CD14-positive monocyte (primary cell): ENCODE measurements at regions not wholly inside any gene's neighbourhood (a gene's known extent, or its start where the extent isn't known, plus 50 kb on each side); places are given as distances from the start of the nearest gene placed in this dataset.

Source experiments
- DNase-seq, 3 donors: peaks; one replicate each; pipeline ENCODE4 v3.0.0-alpha.2; 2011 to 2022
- H2AFZ ChIP-seq: 2 replicates; pipeline ENCODE4 v1.6.0; 2012; ENCODE audit warnings: mild to moderate bottlenecking, low read depth, low read length, inconsistent platforms; ENCODE audit not compliant: insufficient read depth, poor library complexity, severe bottlenecking
- H3K27ac ChIP-seq, 2 donors: 1 replicate in 1 of 2; 2 replicates in 1 of 2; pipeline ENCODE4 v1.5.1; 2012 to 2013; ENCODE audit warnings: low read length in 2 of 2, control low read depth in 1 of 2, inconsistent platforms in 1 of 2, low read depth in 1 of 2, mild to moderate bottlenecking in 1 of 2
- H3K27me3 ChIP-seq, 2 donors: one replicate each; pipeline versions ENCODE4 v1.6.0 to v1.6.1; 2011 to 2013; ENCODE audit warnings: low read length in 2 of 2; ENCODE audit not compliant: control insufficient read depth in 2 of 2, insufficient read depth in 2 of 2
- H3K36me3 ChIP-seq, 2 donors: replicated peaks in 1 of 2; 1 replicate in 1 of 2; 2 replicates in 1 of 2; pipeline versions ENCODE4 v1.5.1 to v1.6.1; 2012 to 2013; ENCODE audit warnings: low read length in 2 of 2, control low read depth in 1 of 2, inconsistent platforms in 1 of 2, mild to moderate bottlenecking in 1 of 2; ENCODE audit not compliant: insufficient read depth in 2 of 2, control insufficient read depth in 1 of 2
- H3K4me1 ChIP-seq, 2 donors: 1 replicate in 1 of 2; 2 replicates in 1 of 2; pipeline versions ENCODE4 v1.5.1 to v1.6.1; 2012 to 2013; ENCODE audit warnings: low read length in 2 of 2, control low read depth in 1 of 2, inconsistent platforms in 1 of 2, mild to moderate bottlenecking in 1 of 2, moderate library complexity in 1 of 2; ENCODE audit not compliant: insufficient read depth in 2 of 2, control insufficient read depth in 1 of 2
- H3K4me2 ChIP-seq: replicated peaks from 2 replicates; pipeline ENCODE3; 2012; ENCODE audit warnings: low read length, moderate library complexity, mild to moderate bottlenecking; ENCODE audit not compliant: poor library complexity, severe bottlenecking; ENCODE audit errors: extremely low read depth
- H3K4me3 ChIP-seq, 3 experiments: fragments of 200-600 bp in 1 of 3; sonication (generic) in 1 of 3; replicated peaks in 1 of 3; 1 replicate in 2 of 3; 2 replicates in 1 of 3; pipeline ENCODE4 v1.5.1; 2011 to 2013; ENCODE audit warnings: low read length in 3 of 3, mild to moderate bottlenecking in 3 of 3, control low read depth in 2 of 3, low read depth in 2 of 3, inconsistent platforms in 1 of 3, moderate library complexity in 1 of 3
- H3K79me2 ChIP-seq: 2 replicates; pipeline ENCODE4 v1.6.0; 2012; ENCODE audit warnings: mild to moderate bottlenecking, control low read depth, inconsistent platforms, low read length, moderate library complexity; ENCODE audit not compliant: insufficient read depth
- H3K9ac ChIP-seq: 2 replicates; pipeline ENCODE4 v1.6.0; 2017; ENCODE audit warnings: low read length, mild to moderate bottlenecking; ENCODE audit not compliant: insufficient read depth, poor library complexity, severe bottlenecking
- H3K9me3 ChIP-seq, 2 donors: replicated peaks in 1 of 2; 1 replicate in 1 of 2; 2 replicates in 1 of 2; pipeline versions ENCODE4 v1.5.1 to v1.6.1; 2012 to 2013; ENCODE audit warnings: low read length in 2 of 2, control low read depth in 1 of 2; ENCODE audit not compliant: control insufficient read depth in 1 of 2, insufficient read depth in 1 of 2
- H4K20me1 ChIP-seq: 2 replicates; pipeline ENCODE4 v1.6.0; 2012; ENCODE audit warnings: mild to moderate bottlenecking, low read length, control low read depth, moderate library complexity; ENCODE audit not compliant: insufficient read depth
- H3K27ac Mint-ChIP-seq, 7 donors: one replicate each; pipeline ENCODE4 v1.8.0; 2020; ENCODE audit warnings: mild to moderate bottlenecking in 7 of 7, mixed read lengths in 7 of 7, moderate library complexity in 6 of 7, inconsistent platforms in 2 of 7
- H3K27me3 Mint-ChIP-seq, 3 donors: one replicate each; pipeline ENCODE4 v1.8.0; 2021 to 2022; ENCODE audit warnings: low read depth in 3 of 3, mild to moderate bottlenecking in 3 of 3, mixed read lengths in 3 of 3, moderate library complexity in 3 of 3, inconsistent platforms in 1 of 3
- H3K36me3 Mint-ChIP-seq, 2 donors: one replicate each; pipeline ENCODE4 v1.8.0; 2020; ENCODE audit warnings: mixed read lengths in 2 of 2, inconsistent platforms in 1 of 2, mild to moderate bottlenecking in 1 of 2
- H3K4me1 Mint-ChIP-seq: one replicate; pipeline ENCODE4 v1.8.0; 2020; ENCODE audit warnings: mild to moderate bottlenecking, mixed read lengths
- H3K4me3 Mint-ChIP-seq, 2 donors: one replicate each; pipeline ENCODE4 v1.8.0; 2020; ENCODE audit warnings: mild to moderate bottlenecking in 2 of 2, mixed read lengths in 2 of 2, moderate library complexity in 1 of 2
- H3K9me3 Mint-ChIP-seq, 7 donors: one replicate each; pipeline ENCODE4 v1.8.0; 2020 to 2022; ENCODE audit warnings: mixed read lengths in 7 of 7, mild to moderate bottlenecking in 6 of 7, moderate library complexity in 6 of 7, inconsistent platforms in 2 of 7
- WGBS: methylation state at CpG from one replicate; pipeline ENCODE4 v1.1.5; 2013; ENCODE audit warnings: missing lambda C conversion rate; ENCODE audit not compliant: insufficient coverage; 5-methylcytosine and 5-hydroxymethylcytosine counted together
- intact Hi-C, 2 donors: fragments of 100-400 bp; cut with micrococcal nuclease; formaldehyde crosslinking; loops; one replicate each; pipeline versions ENCODE4 v1.15.0 to v1.15.1; 2023
- TF ChIP-seq, protein P1 (sequence below): fragments of 200-600 bp; IDR thresholded peaks from one replicate; pipeline ENCODE4 v1.8.0; 2022; ENCODE audit warnings: antibody characterized with exemption, mild to moderate bottlenecking

DNA sequence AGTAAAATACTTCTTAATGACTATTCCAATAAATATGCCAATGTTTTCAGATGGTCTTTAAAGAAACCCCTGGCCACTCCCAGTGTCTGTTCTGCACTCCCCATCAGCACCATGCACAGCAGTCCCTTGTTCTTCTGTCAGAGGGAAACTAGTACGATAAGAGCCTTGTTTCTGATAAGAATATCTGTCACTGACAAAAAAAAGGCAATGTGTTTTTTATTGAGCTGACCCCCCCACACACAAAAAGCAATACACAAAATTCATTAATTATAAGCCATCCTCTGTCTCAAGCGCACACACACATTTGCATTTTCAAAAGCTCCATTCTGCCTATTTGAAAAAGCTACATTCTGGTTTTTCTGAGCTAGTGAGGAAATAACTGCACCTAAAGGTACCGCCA is 119.1 kb downstream of the ENC1 start:
- peaks cover 5% of the 10 kb centered on the region for H3K4me1 Mint-ChIP-seq
- H3K4me3 Mint-ChIP-seq, result no peak overlapping the region
- H3K27ac Mint-ChIP-seq, result no peak overlapping the region
- H3K9me3 ChIP-seq, result peaks cover 14 to 17% of the 10 kb centered on the region in 2 donors
- no peak overlapping the region for H2AFZ ChIP-seq
- TF ChIP-seq, protein P1, sequence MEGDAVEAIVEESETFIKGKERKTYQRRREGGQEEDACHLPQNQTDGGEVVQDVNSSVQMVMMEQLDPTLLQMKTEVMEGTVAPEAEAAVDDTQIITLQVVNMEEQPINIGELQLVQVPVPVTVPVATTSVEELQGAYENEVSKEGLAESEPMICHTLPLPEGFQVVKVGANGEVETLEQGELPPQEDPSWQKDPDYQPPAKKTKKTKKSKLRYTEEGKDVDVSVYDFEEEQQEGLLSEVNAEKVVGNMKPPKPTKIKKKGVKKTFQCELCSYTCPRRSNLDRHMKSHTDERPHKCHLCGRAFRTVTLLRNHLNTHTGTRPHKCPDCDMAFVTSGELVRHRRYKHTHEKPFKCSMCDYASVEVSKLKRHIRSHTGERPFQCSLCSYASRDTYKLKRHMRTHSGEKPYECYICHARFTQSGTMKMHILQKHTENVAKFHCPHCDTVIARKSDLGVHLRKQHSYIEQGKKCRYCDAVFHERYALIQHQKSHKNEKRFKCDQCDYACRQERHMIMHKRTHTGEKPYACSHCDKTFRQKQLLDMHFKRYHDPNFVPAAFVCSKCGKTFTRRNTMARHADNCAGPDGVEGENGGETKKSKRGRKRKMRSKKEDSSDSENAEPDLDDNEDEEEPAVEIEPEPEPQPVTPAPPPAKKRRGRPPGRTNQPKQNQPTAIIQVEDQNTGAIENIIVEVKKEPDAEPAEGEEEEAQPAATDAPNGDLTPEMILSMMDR, result no peak
- intact Hi-C loops, result no loop called here
- no peak overlapping the region for H3K9ac ChIP-seq
- no peaks in the 10 kb centered on the region for H3K36me3 Mint-ChIP-seq
- H3K36me3 ChIP-seq, result no peaks in the 10 kb centered on the region
- H3K79me2 ChIP-seq, result no peaks in the 10 kb centered on the region
- H3K27me3 Mint-ChIP-seq, result peaks cover 0 to 2% (median 2%) of the 10 kb centered on the region in 3 donors
- no peaks in the 10 kb centered on the region for H3K27me3 ChIP-seq
- H3K4me1 ChIP-seq, result peaks cover 0 to 3% of the 10 kb centered on the region in 2 donors
- no peak overlapping the region for H3K4me2 ChIP-seq
- H3K27ac ChIP-seq, result no peak overlapping the region
- no peak overlapping the region for H3K4me3 ChIP-seq
- no peak for DNase-seq
- WGBS, result 83% methylated on average over 1 of the region's 3 CpGs
- H3K9me3 Mint-ChIP-seq, result peaks cover 16 to 27% (median 21%) of the 10 kb centered on the region in 7 donors
- H4K20me1 ChIP-seq, result no peaks in the 10 kb centered on the region

DNA sequence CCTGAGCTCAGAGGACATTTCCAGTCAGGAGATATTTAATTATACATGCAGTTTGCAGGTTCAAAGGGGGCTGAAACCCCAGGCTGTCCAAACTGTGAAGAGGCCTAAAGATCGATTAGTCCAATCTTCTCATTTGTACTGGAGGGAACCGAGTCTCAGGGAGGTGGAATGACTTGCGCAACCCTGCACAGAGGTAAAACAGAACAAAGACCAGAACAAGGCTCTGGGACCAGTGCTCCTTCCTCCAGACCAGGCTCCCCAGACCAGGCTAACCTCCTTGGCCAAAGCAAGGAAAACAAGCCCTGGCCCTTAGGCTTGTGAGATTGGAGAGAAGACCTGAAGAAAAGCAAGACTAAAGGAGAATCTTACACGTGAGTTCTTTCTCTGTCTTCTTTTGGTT is 120.8 kb downstream of the ENC1 start:
- H3K27ac Mint-ChIP-seq, result no peak overlapping the region
- DNase-seq, result no peak
- intact Hi-C loops, result no loop called here
- no peaks in the 10 kb centered on the region for H3K27me3 ChIP-seq
- H3K36me3 Mint-ChIP-seq, result no peaks in the 10 kb centered on the region
- no peaks in the 10 kb centered on the region for H3K79me2 ChIP-seq
- peaks cover 5% of the 10 kb centered on the region for H3K4me1 Mint-ChIP-seq
- H3K9ac ChIP-seq, result no peak overlapping the region
- no peak overlapping the region for H3K4me2 ChIP-seq
- no peak overlapping the region for H2AFZ ChIP-seq
- H3K27ac ChIP-seq, result no peak overlapping the region
- H3K4me3 ChIP-seq, result no peak overlapping the region
- H3K4me1 ChIP-seq, result peaks cover 0 to 3% of the 10 kb centered on the region in 2 donors
- peaks cover 0 to 2% (median 2%) of the 10 kb centered on the region in 3 donors for H3K27me3 Mint-ChIP-seq
- no peak overlapping the region for H3K4me3 Mint-ChIP-seq
- H3K36me3 ChIP-seq, result no peaks in the 10 kb centered on the region
- H3K9me3 ChIP-seq, result peaks cover 9 to 14% of the 10 kb centered on the region in 2 donors
- WGBS, result 77% methylated on average over 2 of the region's 4 CpGs
- peaks cover 13 to 22% (median 19%) of the 10 kb centered on the region in 7 donors for H3K9me3 Mint-ChIP-seq
- no peaks in the 10 kb centered on the region for H4K20me1 ChIP-seq
- TF ChIP-seq, protein P1, result no peak
